HG02798 (cell line): ENCODE measurements at regions not wholly inside any gene's neighbourhood (a gene's known extent, or its start where the extent isn't known, plus 50 kb on each side); places are given as distances from the start of the nearest gene placed in this dataset.
"Not testable (repeated sequence)": the region's sequence is repeated elsewhere in the genome, so short reads cannot be mapped to it uniquely, and the experiment has no call there.

Experiments
- ATAC-seq: cut with Tn5 transposase; IDR thresholded peaks from one replicate; pipeline ENCODE4 v1.9.1; 2021; ENCODE audit warnings: mild to moderate bottlenecking; ENCODE audit not compliant: unreplicated experiment, poor library complexity

DNA sequence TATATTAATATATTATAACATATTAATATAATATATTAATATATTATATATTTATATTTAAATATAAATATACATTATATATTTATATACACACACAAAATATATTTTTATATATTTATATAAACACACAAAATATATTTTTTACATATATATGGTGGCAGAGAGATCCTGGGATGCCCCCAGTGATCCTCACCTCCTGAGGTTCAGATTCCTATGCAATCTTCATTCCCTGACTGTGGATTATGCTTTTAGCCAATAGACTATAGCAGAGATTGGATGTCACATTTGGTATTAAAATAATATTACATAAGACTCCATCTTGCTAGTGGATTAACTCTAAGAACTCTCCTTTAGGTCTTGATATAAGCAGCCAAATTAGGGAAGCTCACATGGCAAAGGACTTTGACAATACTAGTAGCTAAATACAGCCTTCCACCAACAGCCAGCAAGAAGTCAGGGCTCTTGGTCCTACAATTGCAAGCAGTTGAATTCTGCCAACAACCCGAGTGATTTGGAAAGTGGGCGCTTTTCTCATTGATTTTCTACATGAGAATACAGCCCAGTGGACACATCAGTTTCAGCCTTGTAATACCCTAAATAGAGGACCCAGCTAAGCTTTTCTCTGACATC, 681.0 kb downstream of the C6orf118 start:
- ATAC-seq, result no peak

DNA sequence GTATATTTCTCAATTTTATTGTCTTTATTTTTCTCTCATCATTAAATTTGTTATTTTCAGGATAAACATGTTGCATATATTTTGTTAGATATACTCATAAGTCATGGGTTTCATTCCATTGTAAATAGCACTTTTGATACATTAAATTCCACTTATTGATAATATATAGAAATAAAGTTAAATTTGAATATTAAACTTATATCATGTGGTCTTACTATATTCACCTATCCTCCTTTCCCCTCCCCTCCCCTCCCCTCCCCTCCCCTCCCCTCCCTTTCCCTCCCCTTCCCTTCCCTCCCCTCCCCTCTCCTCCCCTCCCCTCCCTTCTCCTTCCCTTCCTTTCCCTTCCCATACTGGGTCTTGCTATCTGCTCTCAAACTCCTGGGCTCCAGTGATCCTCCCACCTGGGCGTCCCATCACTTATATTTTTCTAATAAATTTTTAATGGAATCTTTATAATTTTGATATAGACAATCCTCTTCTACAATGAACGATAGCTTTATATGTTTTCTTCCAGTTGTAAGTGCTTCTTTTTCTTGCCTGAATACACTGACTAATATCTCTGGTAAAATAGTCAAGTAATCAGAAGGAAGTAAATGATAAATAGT, 692.4 kb downstream of the C6orf118 start:
- ATAC-seq, result no peak

DNA sequence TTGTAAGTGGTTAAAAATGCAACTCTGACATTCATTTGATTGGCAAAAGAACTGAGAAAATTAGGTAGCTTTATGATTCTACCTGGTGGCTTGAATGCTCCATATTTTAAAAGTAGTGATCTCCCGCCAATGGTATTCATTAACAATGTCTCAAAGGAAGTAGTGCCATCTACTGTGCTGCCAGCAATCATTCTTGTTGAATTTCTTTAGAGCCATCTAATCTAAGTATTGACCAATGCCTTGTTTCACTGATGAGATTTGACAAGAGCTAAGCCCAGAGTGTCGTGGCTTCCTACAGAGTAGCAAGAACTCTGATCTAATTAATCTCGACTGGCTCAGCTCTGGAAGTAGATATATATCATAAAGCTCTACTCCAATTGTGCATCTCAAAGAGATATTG, 696.7 kb downstream of the C6orf118 start:
- no peak for ATAC-seq

DNA sequence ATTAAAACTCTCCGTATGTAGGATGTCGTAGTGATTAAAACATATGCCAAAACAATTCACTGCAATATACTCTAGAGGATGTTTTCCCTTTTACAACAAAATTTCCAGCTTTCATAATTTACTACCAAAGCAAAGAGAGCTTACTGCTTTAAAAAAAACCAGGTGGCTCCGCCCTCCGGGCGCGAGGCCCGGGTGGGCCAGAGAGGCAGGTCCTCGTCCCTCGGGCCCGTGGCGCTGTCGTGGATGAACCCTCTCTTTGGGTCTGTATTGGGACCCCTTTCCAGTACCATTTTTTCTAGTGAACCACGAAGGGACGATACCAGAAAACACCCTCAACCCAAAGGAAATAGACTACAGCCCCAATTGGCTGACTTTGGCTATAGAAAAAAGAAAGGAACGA, 698.5 kb downstream of the C6orf118 start:
- ATAC-seq, result not testable (repeated sequence)

DNA sequence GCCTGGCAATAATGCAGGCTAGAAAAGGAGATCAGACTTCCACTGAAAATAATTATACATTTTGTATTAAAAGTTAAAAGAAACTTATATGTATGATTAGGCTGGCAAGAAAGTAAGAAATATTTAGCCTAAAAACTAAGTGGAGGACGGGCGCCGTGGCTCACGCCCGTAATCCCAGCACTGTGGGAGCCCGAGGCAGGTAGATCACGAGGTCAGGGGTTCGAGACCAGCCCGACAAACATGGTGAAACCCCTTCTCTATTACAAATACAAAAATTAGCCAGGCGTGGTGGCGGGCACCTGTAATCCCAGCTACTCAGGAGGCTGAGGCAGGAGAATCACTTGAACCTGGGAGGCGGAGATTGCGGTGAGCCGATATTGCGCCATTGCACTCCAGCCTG, 707.0 kb downstream of the C6orf118 start:
- not testable (repeated sequence) for ATAC-seq

DNA sequence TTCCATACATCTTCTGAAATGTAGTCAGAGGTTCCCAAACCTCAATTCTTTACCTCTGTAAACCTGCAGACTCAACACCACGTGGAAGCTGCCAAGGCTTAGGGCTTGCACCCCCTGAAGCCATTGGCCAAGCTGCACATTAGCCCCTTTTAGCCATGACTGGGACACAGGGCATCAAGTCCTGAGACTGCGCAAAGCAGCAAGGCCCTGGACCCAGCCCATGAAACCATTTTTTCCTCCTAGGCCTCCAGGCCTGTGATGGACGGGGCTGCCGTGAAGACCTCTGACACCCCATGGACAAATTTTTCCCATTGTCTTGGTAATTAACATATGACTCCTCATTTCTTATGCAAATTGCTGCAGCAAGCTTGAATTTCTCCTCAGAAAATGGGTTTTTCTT, 727.8 kb downstream of the C6orf118 start:
- ATAC-seq, result no peak

DNA sequence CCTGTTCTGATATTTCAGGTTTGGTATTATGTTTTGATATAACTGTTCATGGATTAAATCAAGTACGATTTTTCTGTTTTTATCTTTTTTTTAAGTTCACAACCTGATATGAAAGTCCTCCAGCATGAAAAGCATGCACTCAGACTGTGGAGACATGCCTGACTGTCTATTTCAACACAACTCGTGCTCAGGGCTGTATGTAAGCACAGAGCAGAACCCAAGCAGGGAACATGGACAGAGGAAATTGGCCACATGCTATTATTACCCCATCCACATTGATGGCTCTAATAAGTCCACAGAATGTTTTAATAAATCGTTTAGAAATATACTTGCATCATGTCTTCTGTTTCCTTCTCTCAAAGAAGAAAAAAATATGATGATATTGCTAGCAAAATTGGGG, 730.4 kb downstream of the C6orf118 start:
- no peak for ATAC-seq

DNA sequence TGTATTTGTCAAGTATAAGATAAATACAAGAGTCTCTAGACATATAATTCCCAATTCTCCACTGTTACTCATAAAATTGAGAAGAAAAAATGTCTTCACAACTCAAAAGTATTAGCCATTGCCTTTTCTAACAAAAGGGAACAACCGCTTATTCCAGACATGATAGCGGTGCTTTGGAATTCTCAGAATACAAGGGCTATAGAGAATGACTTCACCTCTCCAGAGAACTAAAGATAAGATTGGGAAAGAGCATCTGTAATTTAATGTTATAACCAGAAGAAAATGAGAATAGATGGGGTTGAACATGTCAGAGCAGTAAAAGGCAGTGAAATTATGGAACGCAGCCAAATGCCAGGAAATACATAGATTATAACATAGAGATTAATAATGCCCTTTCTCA, 730.8 kb downstream of the C6orf118 start:
- no peak for ATAC-seq

DNA sequence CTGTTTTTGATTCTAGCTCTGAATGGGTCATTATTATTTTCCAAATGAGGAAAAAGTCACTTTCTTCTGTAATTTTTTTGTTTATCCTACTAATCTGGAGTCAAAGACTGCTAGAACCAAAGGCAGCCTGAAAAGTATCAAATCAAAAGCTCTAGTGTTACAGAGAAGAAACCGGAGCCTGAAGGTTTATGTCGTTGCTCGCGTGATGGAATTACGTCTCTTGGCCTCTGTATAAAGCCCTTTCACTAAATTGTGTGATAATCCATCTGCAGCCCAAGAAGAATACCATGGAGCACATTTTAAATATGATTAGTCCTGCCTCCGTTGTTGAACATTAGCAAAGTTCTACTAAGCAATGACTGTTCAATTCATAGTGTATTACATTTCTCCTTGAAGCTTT, 738.6 kb downstream of the C6orf118 start:
- no peak for ATAC-seq

DNA sequence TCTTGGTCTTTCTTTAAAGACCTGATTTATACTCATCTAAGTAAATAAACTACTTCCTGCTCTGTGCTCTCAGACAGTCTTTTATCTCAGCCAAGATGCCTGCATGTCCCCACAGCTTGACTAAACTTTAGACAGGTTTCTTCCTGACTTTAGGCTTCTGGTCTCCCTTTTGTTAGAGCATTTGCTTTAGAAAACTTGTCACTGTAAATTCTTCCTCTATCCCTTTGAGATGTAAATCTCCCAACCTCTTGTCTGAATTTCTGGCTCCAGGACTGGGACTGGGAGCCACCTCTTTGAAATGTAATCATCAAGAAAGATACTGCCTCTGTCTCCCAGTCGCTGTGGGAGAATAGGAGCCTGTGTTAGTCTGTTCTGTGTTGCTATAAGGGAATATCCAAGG, 739.9 kb downstream of the C6orf118 start:
- no peak for ATAC-seq

DNA sequence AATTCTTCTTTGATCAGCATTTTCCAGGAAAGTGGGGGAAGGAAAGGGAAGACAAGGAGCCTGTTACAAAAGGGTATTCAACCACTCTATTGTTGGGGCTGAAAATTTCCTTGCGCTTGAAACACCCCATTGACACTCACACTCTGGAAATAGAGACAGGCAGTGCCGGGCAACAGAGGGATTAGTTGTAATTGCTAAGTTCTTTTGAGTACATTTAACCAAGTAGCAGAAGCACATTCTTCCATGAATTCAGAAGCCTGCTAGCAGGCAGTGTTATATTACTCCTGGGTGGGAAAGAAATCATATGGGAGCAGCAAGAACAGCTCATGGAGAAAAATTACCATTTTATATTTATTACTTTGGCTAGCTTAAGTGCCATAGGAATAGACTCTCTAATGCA, 745.5 kb downstream of the C6orf118 start:
- no peak for ATAC-seq

DNA sequence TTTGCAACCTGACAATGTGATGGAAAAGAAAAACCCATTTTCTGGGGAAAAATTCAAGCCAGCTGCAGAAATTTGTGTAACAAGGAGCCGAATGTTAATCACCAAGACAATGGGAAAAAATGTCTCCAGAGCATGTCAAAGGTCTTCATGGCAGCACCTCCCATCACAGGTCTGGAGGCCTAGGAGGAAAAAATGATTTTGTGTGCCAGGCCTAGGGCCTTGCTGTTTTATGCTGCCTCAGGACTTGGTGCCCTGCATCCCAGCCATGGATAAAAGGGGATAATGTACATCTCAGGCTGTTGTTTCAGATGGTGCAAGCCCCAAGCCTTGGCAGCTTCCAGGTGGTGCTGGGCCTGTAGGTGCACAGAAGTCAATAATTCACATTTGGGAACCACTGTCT, 747.7 kb downstream of the C6orf118 start:
- ATAC-seq, result no peak

DNA sequence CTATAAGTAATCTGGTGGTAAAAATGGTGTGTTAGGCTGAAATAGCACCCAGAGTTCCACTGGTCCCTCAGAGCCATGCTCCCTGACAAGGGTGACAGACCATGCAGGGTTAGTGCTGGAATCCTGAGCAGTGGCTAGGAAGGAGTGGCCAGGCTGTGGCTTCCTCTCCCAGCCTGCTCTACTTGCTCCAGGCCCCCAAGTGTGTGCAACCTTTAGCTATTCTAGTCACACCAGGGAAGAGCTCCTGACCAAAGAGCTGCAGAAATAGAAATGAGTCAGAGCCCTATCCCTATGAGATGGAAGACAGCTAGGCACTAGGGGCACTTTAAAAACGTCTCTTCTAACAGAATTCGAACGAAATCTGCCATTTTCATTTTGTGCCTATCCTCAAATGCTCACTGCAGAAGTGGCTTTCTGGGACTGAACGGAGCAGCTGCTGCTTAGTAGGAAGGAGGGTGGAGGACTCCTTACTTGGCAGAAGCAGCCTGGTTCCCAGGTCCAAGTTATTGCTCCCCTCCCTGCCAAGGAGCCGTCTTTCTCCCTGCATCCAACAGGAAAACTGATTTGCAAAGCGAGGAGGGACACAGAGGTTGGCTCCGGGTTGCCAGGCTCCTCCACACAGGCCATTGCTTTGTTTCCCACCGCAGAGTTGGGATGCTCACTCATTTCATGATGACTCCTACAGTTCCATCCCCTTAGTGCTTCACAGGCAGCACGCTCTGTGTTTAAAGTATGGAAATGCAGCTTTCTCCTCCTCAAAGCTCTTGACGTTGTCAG, 754.5 kb downstream of the C6orf118 start:
- ATAC-seq, result no peak

DNA sequence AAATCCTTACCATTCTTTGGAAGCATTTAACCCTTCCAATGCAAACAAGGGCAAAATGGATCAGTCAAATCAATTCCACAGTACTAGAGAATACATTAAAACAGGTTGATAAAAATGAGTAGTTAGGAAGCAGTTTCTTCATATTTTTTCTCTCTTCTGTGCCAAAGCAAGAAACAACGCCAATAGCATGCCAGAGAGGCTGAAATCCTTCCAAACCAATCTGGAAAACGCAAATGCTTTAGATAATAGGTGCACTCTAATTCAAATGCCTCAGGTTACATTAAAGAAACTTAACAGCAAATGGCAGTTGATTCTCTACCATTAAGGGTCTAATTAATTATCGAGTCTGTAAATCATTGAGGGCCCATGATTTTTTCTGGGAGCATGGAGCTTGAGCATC, 755.2 kb downstream of the C6orf118 start:
- ATAC-seq, result no peak

DNA sequence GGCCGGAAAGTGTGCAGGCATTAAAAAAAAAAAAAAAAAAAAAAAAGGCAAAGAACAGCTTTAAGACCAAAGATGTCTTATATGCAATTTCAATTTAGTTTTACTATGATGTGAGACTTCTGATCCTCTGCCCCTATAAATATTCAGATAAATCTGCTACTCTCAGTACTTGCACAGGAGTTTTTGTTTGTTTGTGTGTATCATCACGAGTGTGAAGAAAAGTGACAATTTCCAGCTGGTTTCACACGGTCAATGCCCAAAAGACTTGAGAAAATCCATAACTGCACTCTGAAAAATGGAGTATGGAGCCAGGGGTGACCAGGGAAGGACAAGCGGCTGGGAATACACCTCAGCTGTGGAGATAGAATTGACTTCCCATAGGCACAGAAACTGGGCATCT, 757.7 kb downstream of the C6orf118 start:
- ATAC-seq, result no peak

DNA sequence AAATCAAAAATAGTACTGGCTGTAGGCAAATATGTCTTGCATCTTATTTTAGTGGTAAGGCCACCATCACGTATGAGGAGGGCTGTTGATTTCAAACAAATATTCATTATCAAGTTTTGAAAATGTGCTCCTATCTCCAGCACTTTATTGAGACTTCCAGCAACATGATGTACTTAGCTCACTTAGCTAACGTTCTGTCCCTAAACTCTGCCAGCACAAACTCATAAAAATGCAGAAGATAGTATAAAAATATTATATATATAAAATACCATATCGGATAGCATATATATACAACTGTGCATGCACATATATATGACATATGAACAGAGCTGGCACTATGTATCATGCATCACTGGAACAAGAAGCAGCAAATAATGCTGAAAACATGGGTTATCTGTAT, 762.3 kb downstream of the C6orf118 start:
- no peak for ATAC-seq

DNA sequence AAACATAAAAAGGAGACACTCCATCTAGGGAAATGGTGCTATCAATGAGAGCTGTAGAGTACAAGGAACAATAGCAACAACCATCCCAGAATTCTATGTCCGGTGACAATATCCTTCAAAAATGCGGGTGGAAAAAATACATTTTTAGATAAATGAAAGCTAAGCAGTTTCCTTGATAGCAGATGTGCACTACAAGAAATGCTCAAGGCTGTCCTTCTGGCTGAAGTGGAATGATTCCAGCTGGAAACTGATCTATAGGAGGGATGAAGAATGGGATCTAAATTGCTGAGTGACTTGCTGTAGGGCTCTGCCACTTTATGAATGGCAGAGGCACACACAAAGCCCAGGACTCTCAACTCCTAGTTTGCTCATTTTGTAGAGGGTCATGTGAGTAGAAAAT, 763.1 kb downstream of the C6orf118 start:
- ATAC-seq, result no peak

DNA sequence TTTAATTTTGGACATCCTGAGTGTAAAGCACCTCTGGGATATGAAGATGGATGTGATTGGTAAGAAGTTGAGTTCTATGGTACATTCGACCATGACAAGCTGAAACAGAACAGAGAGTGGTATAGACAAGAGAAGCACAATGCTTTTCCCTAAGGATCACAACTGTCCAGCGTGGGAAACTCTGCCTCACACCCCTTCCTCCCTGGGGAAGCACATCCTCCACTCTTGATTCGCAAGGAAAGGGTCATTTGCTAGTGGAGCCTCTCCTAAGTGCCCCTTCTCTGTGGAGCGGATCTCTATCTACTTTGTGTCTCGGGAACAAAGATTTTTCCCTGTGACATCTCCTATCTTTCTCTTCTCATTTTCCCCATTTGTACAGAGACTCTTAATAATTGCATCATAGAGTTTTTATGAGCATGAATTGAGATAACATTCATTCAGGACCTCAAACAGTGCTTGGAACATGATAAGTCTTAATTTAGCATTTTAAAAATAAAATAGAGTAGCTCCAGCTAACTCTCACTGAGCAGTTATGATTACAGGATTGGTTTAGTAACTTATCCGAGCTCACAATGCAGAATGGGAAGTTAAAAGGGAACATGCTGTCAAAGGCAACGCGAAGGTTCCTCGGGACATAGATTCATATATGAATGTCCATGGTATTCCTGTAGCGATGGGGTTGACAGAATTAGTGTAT, 775.2 kb downstream of the C6orf118 start:
- ATAC-seq, result no peak

DNA sequence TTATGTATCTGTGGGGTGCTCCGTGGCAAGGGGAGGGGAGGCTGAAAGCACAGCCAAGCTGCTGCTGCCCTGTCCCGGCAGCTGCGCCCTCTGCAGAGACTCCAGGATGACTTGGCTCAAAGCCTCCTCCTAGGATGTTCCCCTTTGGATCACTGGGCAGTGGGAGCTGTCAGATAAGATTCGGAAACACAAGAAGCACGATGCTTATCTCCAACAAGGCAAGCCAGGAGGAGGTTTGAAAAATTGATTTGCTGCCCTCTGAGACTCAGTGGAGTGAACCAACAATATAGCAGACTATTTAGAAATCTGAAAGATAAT, 776.4 kb downstream of the C6orf118 start:
- no peak for ATAC-seq

DNA sequence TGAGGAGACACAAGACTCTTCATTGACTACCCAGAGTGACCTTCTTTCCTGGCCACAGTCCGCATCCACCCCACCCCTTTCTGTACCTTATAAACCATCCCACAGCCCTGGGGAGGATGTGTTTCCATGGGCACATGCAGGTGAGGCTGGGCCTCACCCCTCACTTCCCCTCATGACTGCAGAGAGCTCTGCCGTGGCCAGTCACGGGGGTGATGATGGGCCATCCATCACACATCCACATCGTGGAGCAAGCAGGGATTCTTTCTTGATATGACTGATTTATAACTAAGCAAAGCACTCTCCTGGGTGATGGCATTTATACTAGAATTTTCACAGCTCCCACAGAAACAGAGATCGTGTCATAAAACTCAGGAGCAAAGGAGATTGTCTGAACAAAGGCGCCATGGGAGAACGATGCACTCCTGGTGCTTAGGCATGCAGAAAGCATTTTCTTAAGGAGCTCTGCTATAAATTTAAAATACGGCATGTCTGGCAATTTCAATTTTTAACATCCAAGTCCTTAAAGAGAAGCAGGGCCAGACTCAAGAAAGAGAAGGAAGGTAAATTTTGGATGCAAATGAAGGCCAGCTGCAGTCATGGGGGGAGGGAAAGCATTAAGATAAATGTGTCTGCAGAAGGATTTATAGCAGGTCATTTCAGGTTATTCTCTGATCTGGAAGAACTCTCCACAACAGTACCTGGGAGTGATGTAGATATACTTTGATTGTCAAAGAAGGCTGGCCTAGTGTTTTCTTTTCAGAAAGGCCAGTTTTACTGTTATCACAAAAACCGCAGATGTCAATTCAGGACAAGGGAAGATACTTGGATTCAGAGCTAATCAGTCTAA, 777.0 kb downstream of the C6orf118 start:
- ATAC-seq, result no peak
